Kidney glomerular epithelial cell (primary cell): ENCODE measurements at regions not wholly inside any gene's neighbourhood (a gene's known extent, or its start where the extent isn't known, plus 50 kb on each side); places are given as distances from the start of the nearest gene placed in this dataset.

Experiments
- DNase-seq: peaks from one replicate; lab custom pipeline; 2025; lab: John Stamatoyannopoulos, UW

GRCh38 chr17:12530161-12530560, 135.5 kb upstream of the MYOCD start:
- DNase-seq, result no peak

- no peak for DNase-seq
Observed at GRCh38 chr17:12536021-12536420, 129.7 kb upstream of the MYOCD start.

- no peak for DNase-seq
Observed at GRCh38 chr17:12536472-12536871, 129.2 kb upstream of the MYOCD start.

GRCh38 chr17:12537436-12537835, 128.3 kb upstream of the MYOCD start:
- DNase-seq, result no peak

GRCh38 chr17:12538003-12538402, 127.7 kb upstream of the MYOCD start:
- no peak for DNase-seq

- DNase-seq, result peak; percentile 80
Observed at GRCh38 chr17:12545877-12546513, 119.7 kb upstream of the MYOCD start.

- DNase-seq, result no peak
Observed at GRCh38 chr17:12546983-12547382, 118.7 kb upstream of the MYOCD start.

- DNase-seq, result no peak
Observed at GRCh38 chr17:12547831-12548230, 117.9 kb upstream of the MYOCD start.

GRCh38 chr17:12548558-12548957, 117.1 kb upstream of the MYOCD start:
- no peak for DNase-seq

GRCh38 chr17:12549499-12550041, 116.1 kb upstream of the MYOCD start:
- no peak for DNase-seq

GRCh38 chr17:12553625-12554024, 112.1 kb upstream of the MYOCD start:
- no peak for DNase-seq

- no peak for DNase-seq
Observed at GRCh38 chr17:12554251-12554650, 111.4 kb upstream of the MYOCD start.

- DNase-seq, result no peak
Observed at GRCh38 chr17:12566291-12566690, 99.4 kb upstream of the MYOCD start.

GRCh38 chr17:12567077-12568053, 98.3 kb upstream of the MYOCD start:
- no peak for DNase-seq

- no peak for DNase-seq
Observed at GRCh38 chr17:12568358-12569251, 97.1 kb upstream of the MYOCD start.

- no peak for DNase-seq
Observed at GRCh38 chr17:12571606-12572005, 94.1 kb upstream of the MYOCD start.

- DNase-seq, result no peak
Observed at GRCh38 chr17:12574525-12574924, 91.2 kb upstream of the MYOCD start.

- DNase-seq, result no peak
Observed at GRCh38 chr17:12575641-12576040, 90.0 kb upstream of the MYOCD start.

- no peak for DNase-seq
Observed at GRCh38 chr17:12579288-12579687, 86.4 kb upstream of the MYOCD start.

- no peak for DNase-seq
Observed at GRCh38 chr17:12580640-12581039, 85.0 kb upstream of the MYOCD start.

- DNase-seq, result no peak
Observed at GRCh38 chr17:12584727-12585126, 81.0 kb upstream of the MYOCD start.

- DNase-seq, result no peak
Observed at GRCh38 chr17:12588531-12588930, 77.2 kb upstream of the MYOCD start.
